Large intestine (tissue), 3 donors: ENCODE measurements at regions not wholly inside any gene's neighbourhood (a gene's known extent, or its start where the extent isn't known, plus 50 kb on each side); places are given as distances from the start of the nearest gene placed in this dataset.
A peak's percentile ranks its signal among the peaks of the same experiment; 100 is the strongest.
"Not testable (repeated sequence)": the region's sequence is repeated elsewhere in the genome, so short reads cannot be mapped to it uniquely, and the experiment has no call there.

Experiments used
- DNase-seq, 2 donors: peaks; one replicate each; pipeline versions ENCODE4 v3.0.0 to v3.0.0-alpha.2; 2013
- H3K27ac ChIP-seq: one replicate; pipeline ENCODE4 v1.5.1; 2013; ENCODE audit warnings: low read length
- H3K27me3 ChIP-seq: 2 replicates; pipeline ENCODE4 v1.6.1; 2013; ENCODE audit warnings: low read length; ENCODE audit not compliant: control insufficient read depth, insufficient read depth
- H3K36me3 ChIP-seq: 2 replicates; pipeline ENCODE4 v1.6.1; 2013; ENCODE audit warnings: low read length; ENCODE audit not compliant: control insufficient read depth, insufficient read depth
- H3K4me1 ChIP-seq: one replicate; pipeline ENCODE4 v1.6.1; 2013; ENCODE audit warnings: low read length; ENCODE audit not compliant: control insufficient read depth, insufficient read depth
- H3K4me3 ChIP-seq: one replicate; pipeline ENCODE4 v1.5.1; 2013; ENCODE audit warnings: low read length
- H3K9me3 ChIP-seq: one replicate; pipeline ENCODE4 v1.6.1; 2013; ENCODE audit warnings: mild to moderate bottlenecking, low read depth, low read length, moderate library complexity; ENCODE audit not compliant: control insufficient read depth
- WGBS: methylation state at CpG from one replicate; pipeline ENCODE4 v1.1.5; 2013; ENCODE audit warnings: low lambda C conversion rate; ENCODE audit not compliant: insufficient coverage; 5-methylcytosine and 5-hydroxymethylcytosine counted together

DNA sequence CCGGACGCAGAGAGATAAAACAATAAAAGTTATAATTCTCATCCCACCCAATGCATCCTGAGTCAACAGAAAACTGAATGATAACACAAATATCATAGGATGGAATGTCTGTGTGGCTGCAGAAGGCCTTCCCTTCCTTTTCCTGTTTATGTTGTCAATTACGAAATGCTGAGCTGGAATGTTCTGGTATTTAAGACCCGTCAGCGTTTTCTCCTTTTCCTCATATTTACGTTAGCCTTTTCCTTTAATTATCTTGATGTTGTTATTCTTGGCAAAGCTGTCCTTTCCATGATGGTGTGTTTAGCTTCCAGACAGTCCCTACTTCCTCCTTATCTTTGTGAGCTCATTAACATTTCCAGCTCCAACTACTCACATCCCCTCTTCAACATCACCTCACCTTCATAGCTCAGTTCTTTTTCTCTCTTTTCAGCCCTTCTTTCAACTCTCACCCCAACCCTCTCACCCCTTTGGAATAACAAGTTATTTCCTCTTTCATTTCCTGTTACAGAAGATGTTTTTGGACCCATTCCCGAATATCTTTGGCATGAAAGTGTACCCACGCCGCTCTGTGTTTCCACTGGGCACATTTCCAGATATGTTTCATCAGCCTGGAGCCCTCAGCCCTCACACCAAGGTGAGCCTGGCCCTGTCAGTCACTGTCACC is 221.6 kb downstream of the NR2F1-AS1 start:
- no CpG with 5 or more reads among the region's 9 CpGs for WGBS
- Histone ChIP-seq H3K9me3 (no peaks in the 10 kb centered on the region), H3K27me3 (no peaks in the 10 kb centered on the region), H3K36me3 (no peaks in the 10 kb centered on the region), H3K4me1 (no peaks in the 10 kb centered on the region), H3K4me3 (no peak overlapping the region), H3K27ac (no peak overlapping the region)
- peak; percentile 8 to 33 for DNase-seq

DNA sequence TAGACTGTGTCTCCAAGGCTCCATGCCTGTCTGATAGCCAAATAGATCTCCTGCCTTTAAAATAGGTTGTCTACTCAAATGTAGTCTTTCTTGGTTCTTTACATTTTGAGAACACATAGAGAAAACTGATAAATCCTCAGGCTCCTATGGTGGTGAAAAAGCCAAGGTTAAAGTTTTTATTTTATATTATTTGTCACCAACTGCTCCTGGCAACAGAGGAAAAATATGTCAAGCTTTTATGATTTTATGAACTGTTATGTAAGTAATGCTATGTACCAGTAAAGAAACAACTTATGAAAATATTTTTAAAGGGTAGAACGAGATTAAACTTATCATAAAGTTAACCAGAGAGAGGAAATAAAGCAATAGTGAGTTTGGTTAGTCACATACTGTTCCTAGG is 222.8 kb downstream of the NR2F1-AS1 start:
- 60% methylated on average over 1 of the region's 1 CpG for WGBS
- Histone ChIP-seq H3K4me3 (no peak overlapping the region), H3K27me3 (no peaks in the 10 kb centered on the region), H3K27ac (no peak overlapping the region), H3K4me1 (no peaks in the 10 kb centered on the region), H3K36me3 (no peaks in the 10 kb centered on the region), H3K9me3 (no peaks in the 10 kb centered on the region)
- DNase-seq: no peak

DNA sequence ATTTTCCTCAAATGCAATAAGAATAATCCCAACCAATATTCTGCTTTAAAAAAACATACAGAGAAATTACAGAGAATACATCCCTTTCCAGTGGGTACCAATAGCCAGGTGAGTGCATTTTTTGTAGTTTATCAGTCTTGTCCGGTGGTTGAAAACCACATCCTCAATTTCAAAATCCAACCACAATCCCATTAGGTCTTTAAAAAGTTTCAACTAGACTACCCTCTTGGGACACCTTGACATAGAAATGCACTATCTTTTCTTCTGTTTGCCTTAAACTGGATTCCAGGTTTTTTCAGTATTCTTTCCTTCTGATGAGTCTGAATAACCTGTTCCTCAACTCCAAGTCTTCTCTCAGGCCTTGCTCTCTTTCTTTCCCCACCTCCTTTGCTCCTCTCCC is 223.3 kb downstream of the NR2F1-AS1 start:
- Histone ChIP-seq H3K27ac (no peak overlapping the region), H3K4me3 (no peak overlapping the region), H3K27me3 (no peaks in the 10 kb centered on the region), H3K36me3 (no peaks in the 10 kb centered on the region), H3K4me1 (no peaks in the 10 kb centered on the region), H3K9me3 (no peaks in the 10 kb centered on the region)
- WGBS: 83% methylated on average over 1 of the region's 1 CpG
- no peak for DNase-seq

DNA sequence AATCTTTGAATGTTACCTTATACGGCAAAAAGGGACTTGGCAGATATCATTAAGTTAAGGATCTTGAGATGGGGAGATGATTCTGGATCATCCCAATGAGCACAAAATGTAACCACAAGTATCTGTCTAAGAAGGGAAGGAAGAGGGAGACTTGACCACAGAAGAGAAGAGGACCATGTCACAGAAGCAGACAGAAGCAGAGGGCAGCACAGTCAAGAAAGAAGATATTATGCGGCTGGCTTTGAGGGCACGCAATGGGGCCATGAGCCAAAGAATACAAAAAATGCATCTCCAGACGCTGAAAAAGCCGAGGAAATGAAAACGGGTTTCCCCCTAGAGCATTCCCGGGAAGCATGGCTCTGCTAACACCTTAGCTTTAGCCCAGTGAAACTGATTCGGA is 225.3 kb downstream of the NR2F1-AS1 start:
- DNase-seq: no peak
- H3K9me3 ChIP-seq: no peaks in the 10 kb centered on the region
- no peak overlapping the region for H3K27ac ChIP-seq
- H3K36me3 ChIP-seq: no peaks in the 10 kb centered on the region
- H3K4me1 ChIP-seq: no peaks in the 10 kb centered on the region
- no peaks in the 10 kb centered on the region for H3K27me3 ChIP-seq
- no peak overlapping the region for H3K4me3 ChIP-seq
- 100% methylated on average over 4 of the region's 8 CpGs for WGBS

DNA sequence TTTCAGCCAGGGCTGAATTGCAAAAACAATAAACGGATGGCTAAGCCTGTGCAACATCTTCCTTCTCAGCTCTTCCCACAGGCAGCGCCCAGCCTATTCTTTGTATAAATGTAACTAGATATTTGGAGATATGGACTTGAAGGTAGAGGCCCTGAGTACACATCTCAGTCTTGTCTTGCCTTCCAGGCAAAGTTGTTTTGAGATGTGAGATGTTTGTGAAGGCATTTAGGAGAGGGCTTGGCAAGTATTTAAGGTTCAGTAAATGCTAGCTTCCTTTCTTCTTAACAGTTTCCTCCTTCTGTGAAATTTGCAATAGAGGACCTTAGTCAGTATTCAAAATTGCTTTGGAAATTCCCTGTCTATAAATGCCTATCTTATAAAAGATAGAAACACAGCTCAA is 228.8 kb downstream of the NR2F1-AS1 start:
- Histone ChIP-seq H3K4me1 (no peaks in the 10 kb centered on the region), H3K27ac (no peak overlapping the region), H3K36me3 (no peaks in the 10 kb centered on the region), H3K9me3 (no peaks in the 10 kb centered on the region), H3K27me3 (no peaks in the 10 kb centered on the region), H3K4me3 (no peak overlapping the region)
- WGBS: no CpG with 5 or more reads among the region's 2 CpGs
- DNase-seq: no peak

DNA sequence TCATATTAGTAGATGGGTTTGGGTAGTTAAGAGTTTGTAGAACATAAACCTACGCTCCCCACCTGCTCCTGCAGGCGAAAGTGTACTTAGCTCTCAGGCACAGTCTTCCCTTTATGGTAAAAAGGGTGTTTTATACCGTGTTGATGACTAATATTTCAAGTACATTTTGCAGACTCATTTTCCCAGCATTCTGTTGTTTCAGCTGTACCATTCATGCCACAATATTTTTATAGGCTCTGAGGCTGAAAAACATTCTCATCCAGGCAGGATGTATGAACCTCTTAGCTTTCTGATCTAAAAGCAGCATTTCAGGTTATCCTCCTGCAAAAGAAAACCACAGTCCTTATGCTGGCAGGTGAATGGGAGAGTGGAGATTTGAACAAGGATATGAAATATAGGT is 231.4 kb downstream of the NR2F1-AS1 start:
- H3K36me3 ChIP-seq: no peaks in the 10 kb centered on the region
- no peaks in the 10 kb centered on the region for H3K9me3 ChIP-seq
- WGBS: no CpG with 5 or more reads among the region's 3 CpGs
- DNase-seq: no peak
- H3K27me3 ChIP-seq: no peaks in the 10 kb centered on the region
- no peaks in the 10 kb centered on the region for H3K4me1 ChIP-seq
- no peak overlapping the region for H3K4me3 ChIP-seq
- H3K27ac ChIP-seq: no peak overlapping the region

DNA sequence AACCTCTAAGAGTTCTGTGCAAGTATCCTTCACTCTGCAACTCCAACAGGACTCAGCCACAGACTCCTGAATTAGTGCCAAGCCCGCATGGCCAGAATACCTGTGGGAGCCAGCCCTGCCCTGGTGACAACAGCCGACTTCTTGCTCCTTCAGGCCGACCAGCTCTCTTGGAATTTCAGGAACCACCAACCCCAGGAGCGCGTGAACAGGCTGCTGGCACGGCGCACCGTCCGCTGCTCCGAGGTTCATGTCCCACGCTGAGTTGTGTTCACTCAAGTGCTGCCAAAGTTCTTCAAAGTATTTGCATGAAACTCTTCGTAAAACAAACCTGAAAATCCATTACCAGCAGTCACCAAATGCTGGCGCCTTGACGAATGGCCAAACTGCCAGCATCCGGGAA is 232.8 kb downstream of the NR2F1-AS1 start:
- Histone ChIP-seq H3K9me3 (no peaks in the 10 kb centered on the region), H3K4me1 (no peaks in the 10 kb centered on the region), H3K27me3 (no peaks in the 10 kb centered on the region), H3K4me3 (no peak overlapping the region), H3K27ac (no peak overlapping the region), H3K36me3 (no peaks in the 10 kb centered on the region)
- DNase-seq: no peak
- WGBS: no CpG with 5 or more reads among the region's 15 CpGs

DNA sequence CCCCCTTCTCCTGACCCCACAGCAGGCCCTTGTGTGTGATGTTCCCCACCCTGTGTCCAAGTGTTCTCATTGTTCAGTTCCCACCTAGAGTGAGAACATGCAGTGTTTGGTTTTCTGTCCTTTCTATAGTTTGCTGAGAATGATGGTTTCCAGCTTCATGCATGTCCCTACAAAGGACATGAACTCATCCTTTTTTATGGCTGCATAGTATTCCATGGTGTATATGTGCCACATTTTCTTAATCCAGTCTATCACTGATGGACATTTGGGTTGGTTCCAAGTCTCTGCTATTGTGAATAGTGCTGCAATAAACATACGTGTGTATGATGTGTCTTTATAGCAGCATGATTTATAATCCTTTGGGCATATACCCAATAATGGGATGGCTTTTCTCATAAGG is 234.2 kb downstream of the NR2F1-AS1 start:
- no CpG with 5 or more reads among the region's 1 CpG for WGBS
- H3K27me3 ChIP-seq: not testable (repeated sequence)

DNA sequence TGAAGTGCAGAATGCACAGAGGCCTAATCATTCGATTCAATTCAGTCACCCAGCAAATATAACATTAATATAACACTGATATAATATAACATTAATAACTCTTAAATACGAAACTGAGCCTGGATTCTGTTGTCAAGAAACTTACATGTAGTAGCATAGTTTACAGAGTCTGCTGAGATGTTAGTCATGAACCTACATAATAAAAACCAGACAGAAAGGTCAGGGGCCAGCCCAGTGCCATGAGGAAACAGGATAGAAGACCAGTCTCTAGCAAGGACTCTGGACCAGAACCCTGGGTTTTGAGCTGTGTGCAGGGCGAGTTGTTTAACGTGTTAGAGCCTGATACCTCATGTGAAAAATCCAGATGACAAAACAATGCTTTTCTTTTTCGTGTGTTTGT is 234.7 kb downstream of the NR2F1-AS1 start:
- no peak for DNase-seq
- H3K27me3 ChIP-seq: no peaks in the 10 kb centered on the region
- H3K4me3 ChIP-seq: no peak overlapping the region
- H3K4me1 ChIP-seq: no peaks in the 10 kb centered on the region
- H3K36me3 ChIP-seq: no peaks in the 10 kb centered on the region
- 90% methylated on average over 2 of the region's 5 CpGs for WGBS
- H3K27ac ChIP-seq: no peak overlapping the region
- no peaks in the 10 kb centered on the region for H3K9me3 ChIP-seq

More for the DNA sequence above, 234.2 kb downstream of the NR2F1-AS1 start:
- H3K27ac ChIP-seq, H3K36me3 ChIP-seq, H3K4me3 ChIP-seq, H3K9me3 ChIP-seq, DNase-seq, H3K4me1 ChIP-seq: not testable (repeated sequence)

DNA sequence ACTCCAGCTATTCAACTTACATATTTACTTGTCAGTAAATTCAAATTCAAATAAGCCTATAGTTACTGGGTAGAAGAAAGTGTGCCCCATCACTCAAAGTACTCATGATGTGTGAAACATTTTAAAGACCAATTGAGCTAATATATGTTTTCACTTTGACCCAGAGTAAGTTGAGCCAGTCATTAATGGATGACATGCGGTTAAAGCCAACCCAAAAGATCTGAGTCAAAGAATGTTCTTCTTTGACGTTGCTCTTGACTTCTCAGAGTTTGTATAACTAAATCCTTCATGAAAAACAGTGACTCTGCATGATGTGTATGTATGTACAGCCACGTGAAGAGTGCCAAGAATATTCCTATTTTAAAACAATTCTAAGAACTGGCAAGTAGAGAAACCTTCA is 237.4 kb downstream of the NR2F1-AS1 start:
- no peak overlapping the region for H3K27ac ChIP-seq
- H3K9me3 ChIP-seq: no peaks in the 10 kb centered on the region
- H3K4me1 ChIP-seq: no peaks in the 10 kb centered on the region
- WGBS: no CpG with 5 or more reads among the region's 3 CpGs
- H3K36me3 ChIP-seq: no peaks in the 10 kb centered on the region
- H3K4me3 ChIP-seq: no peak overlapping the region
- DNase-seq: no peak
- no peaks in the 10 kb centered on the region for H3K27me3 ChIP-seq

DNA sequence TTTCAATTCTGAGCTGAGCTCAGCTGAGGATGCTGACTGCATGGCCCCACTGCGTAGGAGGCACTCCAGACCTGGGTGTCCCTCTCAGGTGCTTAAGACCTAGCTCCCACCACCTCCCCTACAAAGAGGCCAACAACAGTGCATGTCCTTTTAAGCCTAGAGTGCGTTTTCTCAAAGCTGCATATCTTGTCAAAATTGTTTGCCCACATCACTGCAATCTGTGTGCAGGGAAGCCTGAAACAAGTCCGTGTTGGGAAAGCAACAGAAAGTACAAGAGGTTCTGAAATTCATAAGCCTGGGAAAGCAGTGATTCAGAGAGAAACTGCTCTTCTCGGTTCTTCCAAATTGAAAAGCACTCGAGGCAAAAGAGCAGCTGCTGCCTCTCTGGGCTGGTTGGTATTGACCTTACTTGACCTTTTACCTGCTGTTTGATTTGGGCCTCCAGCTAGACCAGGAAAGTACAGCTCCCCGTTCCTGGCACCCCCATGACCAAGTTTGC is 238.4 kb downstream of the NR2F1-AS1 start:
- Histone ChIP-seq H3K9me3 (no peaks in the 10 kb centered on the region), H3K4me1 (no peaks in the 10 kb centered on the region), H3K27me3 (no peaks in the 10 kb centered on the region), H3K4me3 (no peak overlapping the region), H3K27ac (no peak overlapping the region), H3K36me3 (no peaks in the 10 kb centered on the region)
- WGBS: no CpG with 5 or more reads among the region's 6 CpGs
- DNase-seq: no peak
